Sigmoid colon (tissue), 6 donors: ENCODE measurements at regions not wholly inside any gene's neighbourhood (a gene's known extent, or its start where the extent isn't known, plus 50 kb on each side); places are given as distances from the start of the nearest gene placed in this dataset.
A peak's percentile ranks its signal among the peaks of the same experiment; 100 is the strongest.

ENCODE experiments used
- DNase-seq: peaks from one replicate; pipeline ENCODE4 v3.0.0-alpha.2; 2019
- H3K27ac ChIP-seq, 4 donors: fragments of 200-600 bp; sonication (generic); one replicate each; pipeline ENCODE4 v1.5.1; 2016 to 2019; ENCODE audit warnings: mild to moderate bottlenecking in 1 of 4
- H3K27me3 ChIP-seq, 3 donors: fragments of 200-600 bp; sonication (generic); one replicate each; pipeline ENCODE4 v1.5.1; 2019; ENCODE audit warnings: mild to moderate bottlenecking in 1 of 3
- H3K36me3 ChIP-seq, 4 donors: fragments of 200-600 bp; sonication (generic); one replicate each; pipeline ENCODE4 v1.5.1; 2016 to 2019
- H3K4me1 ChIP-seq, 4 donors: fragments of 200-600 bp; sonication (generic); one replicate each; pipeline ENCODE4 v1.5.1; 2017 to 2019
- H3K4me3 ChIP-seq, 4 donors: fragments of 200-600 bp; sonication (generic); one replicate each; pipeline ENCODE4 v1.5.1; 2017 to 2019; ENCODE audit warnings: mild to moderate bottlenecking in 2 of 4, moderate library complexity in 1 of 4
- H3K9me3 ChIP-seq, 4 donors: fragments of 200-600 bp in 3 of 4; sonication (generic) in 3 of 4; one replicate each; pipeline versions ENCODE4 v1.5.1 to v1.6.1; 2013 to 2019
- CTCF ChIP-seq, 4 experiments: fragments of 450-650 bp in 3 of 4; fragments of 200-600 bp in 1 of 4; IDR thresholded peaks; one replicate each; pipeline ENCODE4 v1.5.1; 2016 to 2019; ENCODE audit warnings: antibody characterized with exemption in 4 of 4, mild to moderate bottlenecking in 3 of 4, moderate library complexity in 2 of 4
- EP300 ChIP-seq, 4 donors: sonication (generic); formaldehyde crosslinking; IDR thresholded peaks; one replicate each; pipeline ENCODE4 v1.6.1; 2017; ENCODE audit warnings: antibody characterized with exemption in 4 of 4
- POLR2A ChIP-seq, 2 donors: fragments of 450-650 bp; IDR thresholded peaks; one replicate each; pipeline ENCODE4 v1.6.1; 2016; ENCODE audit warnings: antibody characterized with exemption in 2 of 2, mild to moderate bottlenecking in 2 of 2, moderate library complexity in 2 of 2
- POLR2AphosphoS5 ChIP-seq, 4 donors: sonication (generic); formaldehyde crosslinking; IDR thresholded peaks; one replicate each; pipeline ENCODE4 v1.6.1; 2017; ENCODE audit warnings: antibody characterized with exemption in 4 of 4
- WGBS, 2 donors: extraction: QIAGEN DNeasy Blood & Tissue Kit; methylation state at CpG; one replicate each; pipeline ENCODE4 v1.1.7; 2013; 5-methylcytosine and 5-hydroxymethylcytosine counted together
- intact Hi-C: fragments of 100-400 bp; cut with DNase I; formaldehyde crosslinking; loops from one replicate; pipeline ENCODE4 v1.15.1; 2023
- donor health status: healthy with polysubstance abuse.
- donor health status: healthy.

- no peaks in the 10 kb centered on the region for H3K36me3 ChIP-seq
- intact Hi-C loops, result no loop called here
- no peak for TF ChIP-seq POLR2A (IDR thresholded peaks at IDR 0.05)
- no peak for TF ChIP-seq POLR2AphosphoS5 (IDR thresholded peaks at IDR 0.05)
- no peak for TF ChIP-seq EP300 (IDR thresholded peaks at IDR 0.05)
- no peak for TF ChIP-seq CTCF (IDR thresholded peaks at IDR 0.05)
- no peaks in the 10 kb centered on the region for H3K4me1 ChIP-seq
- no peaks in the 10 kb centered on the region for H3K27me3 ChIP-seq
- H3K9me3 ChIP-seq, result no peaks in the 10 kb centered on the region
- DNase-seq, result no peak
- H3K4me3 ChIP-seq, result no peak overlapping the region
- H3K27ac ChIP-seq, result no peak overlapping the region
- WGBS, 2 donors, result 19 to 73% methylated on average over 2 of the region's 2 CpGs
Observed at GRCh38 chr5:93902288-93902687, 160.9 kb upstream of the POU5F2 start.

- Histone ChIP-seq H3K27ac (no peak overlapping the region), H3K4me3 (no peak overlapping the region), H3K27me3 (no peaks in the 10 kb centered on the region), H3K36me3 (no peaks in the 10 kb centered on the region), H3K4me1 (no peaks in the 10 kb centered on the region), H3K9me3 (no peaks in the 10 kb centered on the region)
- intact Hi-C loops, result no loop called here
- no peak for DNase-seq
- no peak for TF ChIP-seq POLR2AphosphoS5 (IDR thresholded peaks at IDR 0.05)
- peak in 1 of 4 experiments; percentile 9 for TF ChIP-seq CTCF (IDR thresholded peaks at IDR 0.05)
- TF ChIP-seq EP300 (IDR thresholded peaks at IDR 0.05), result no peak
- no peak for TF ChIP-seq POLR2A (IDR thresholded peaks at IDR 0.05)
- WGBS, 2 donors, result 95 to 99% methylated on average over 1 of the region's 1 CpG
Observed at GRCh38 chr5:93899026-93899600, 157.7 kb upstream of the POU5F2 start.

GRCh38 chr5:93894601-93895354, 153.4 kb upstream of the POU5F2 start:
- 69 to 81% methylated on average over 9 of the region's 9 CpGs for WGBS, 2 donors
- no peak for DNase-seq
- TF ChIP-seq EP300 (IDR thresholded peaks at IDR 0.05) (no peak), CTCF (IDR thresholded peaks at IDR 0.05) (no peak), POLR2AphosphoS5 (IDR thresholded peaks at IDR 0.05) (no peak), POLR2A (IDR thresholded peaks at IDR 0.05) (no peak)
- no peaks in the 10 kb centered on the region for H3K36me3 ChIP-seq
- no peak overlapping the region for H3K27ac ChIP-seq
- peaks cover 0 to 23% (median 11%) of the 10 kb centered on the region in 4 donors for H3K4me1 ChIP-seq
- intact Hi-C loops, result no loop called here
- no peaks in the 10 kb centered on the region for H3K27me3 ChIP-seq
- H3K9me3 ChIP-seq, result no peaks in the 10 kb centered on the region
- no peak overlapping the region for H3K4me3 ChIP-seq

GRCh38 chr5:93893075-93893474, 151.7 kb upstream of the POU5F2 start:
- Histone ChIP-seq H3K4me1 (peaks cover 0 to 26% (median 11%) of the 10 kb centered on the region in 4 donors), H3K4me3 (no peak overlapping the region), H3K27me3 (no peaks in the 10 kb centered on the region), H3K36me3 (no peaks in the 10 kb centered on the region), H3K27ac (no peak overlapping the region), H3K9me3 (no peaks in the 10 kb centered on the region)
- DNase-seq, result no peak
- WGBS, 2 donors, result 94 to 96% methylated on average over 5 of the region's 5 CpGs
- intact Hi-C loops, result no loop called here
- TF ChIP-seq POLR2AphosphoS5 (IDR thresholded peaks at IDR 0.05) (no peak), EP300 (IDR thresholded peaks at IDR 0.05) (no peak), POLR2A (IDR thresholded peaks at IDR 0.05) (no peak), CTCF (IDR thresholded peaks at IDR 0.05) (no peak)
